HG02610 (cell line): ENCODE measurements at regions not wholly inside any gene's neighbourhood (a gene's known extent, or its start where the extent isn't known, plus 50 kb on each side); places are given as distances from the start of the nearest gene placed in this dataset.
"Not testable (repeated sequence)": the region's sequence is repeated elsewhere in the genome, so short reads cannot be mapped to it uniquely, and the experiment has no call there.

ENCODE experiments used
- ATAC-seq: cut with Tn5 transposase; IDR thresholded peaks from one replicate; pipeline ENCODE4 v1.9.1; 2021; ENCODE audit warnings: mild to moderate bottlenecking, moderate library complexity; ENCODE audit not compliant: unreplicated experiment

- ATAC-seq: not testable (repeated sequence)
These were observed 2829.6 kb downstream of the RPIA start for GRCh38 chr2:91520972-91521535.

- not testable (repeated sequence) for ATAC-seq
These were observed 2830.5 kb downstream of the RPIA start for GRCh38 chr2:91521944-91522343.

- ATAC-seq: not testable (repeated sequence)
These were observed 2831.4 kb downstream of the RPIA start for GRCh38 chr2:91522877-91523276.

DNA sequence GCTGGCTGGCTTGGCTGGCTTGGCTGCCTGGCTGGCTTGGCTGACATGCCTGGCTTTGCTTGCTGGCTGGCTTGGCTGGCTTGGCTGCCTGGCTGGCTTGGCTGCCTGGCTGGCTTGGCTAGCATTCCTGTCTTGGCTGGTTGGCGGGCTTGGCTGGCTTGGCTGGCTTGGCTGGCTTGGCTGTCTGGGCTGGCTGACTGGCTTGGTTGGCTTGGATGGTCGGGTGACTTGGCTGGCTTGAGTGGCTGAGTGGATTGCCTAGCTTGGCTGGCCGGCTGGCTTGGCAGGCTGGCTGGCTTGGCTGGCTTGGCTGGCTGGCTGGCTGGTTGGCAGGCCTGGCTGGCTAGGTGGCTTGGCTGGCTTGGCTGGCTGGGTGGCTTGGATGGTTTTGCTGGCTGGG is 2832.3 kb downstream of the RPIA start:
- ATAC-seq: not testable (repeated sequence)

DNA sequence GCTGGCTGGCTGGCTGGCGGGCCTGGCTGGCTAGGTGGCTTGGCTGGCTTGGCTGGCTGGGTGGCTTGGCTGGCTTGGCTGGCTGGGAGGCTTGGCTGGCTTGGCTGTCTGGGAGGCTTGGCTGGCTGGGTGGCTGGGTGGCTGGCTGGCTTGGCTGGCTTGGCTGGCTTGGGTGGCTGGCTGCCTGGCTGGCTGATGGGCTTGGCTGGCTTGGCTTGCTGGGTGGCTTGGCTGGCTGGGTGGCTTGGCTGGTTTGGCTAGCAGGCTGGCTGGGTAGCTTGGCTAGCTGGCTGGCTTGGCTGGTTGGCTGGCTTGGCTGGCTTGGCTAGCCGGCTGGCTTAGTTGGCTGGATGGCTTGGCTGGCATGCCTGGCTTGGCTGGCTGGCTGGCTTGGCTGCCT is 2834.1 kb downstream of the RPIA start:
- not testable (repeated sequence) for ATAC-seq

GRCh38 chr2:91526083-91526482 is 2834.6 kb downstream of the RPIA start:
- not testable (repeated sequence) for ATAC-seq

- ATAC-seq: not testable (repeated sequence)
These were observed 2835.6 kb downstream of the RPIA start for GRCh38 chr2:91527056-91527455.

DNA sequence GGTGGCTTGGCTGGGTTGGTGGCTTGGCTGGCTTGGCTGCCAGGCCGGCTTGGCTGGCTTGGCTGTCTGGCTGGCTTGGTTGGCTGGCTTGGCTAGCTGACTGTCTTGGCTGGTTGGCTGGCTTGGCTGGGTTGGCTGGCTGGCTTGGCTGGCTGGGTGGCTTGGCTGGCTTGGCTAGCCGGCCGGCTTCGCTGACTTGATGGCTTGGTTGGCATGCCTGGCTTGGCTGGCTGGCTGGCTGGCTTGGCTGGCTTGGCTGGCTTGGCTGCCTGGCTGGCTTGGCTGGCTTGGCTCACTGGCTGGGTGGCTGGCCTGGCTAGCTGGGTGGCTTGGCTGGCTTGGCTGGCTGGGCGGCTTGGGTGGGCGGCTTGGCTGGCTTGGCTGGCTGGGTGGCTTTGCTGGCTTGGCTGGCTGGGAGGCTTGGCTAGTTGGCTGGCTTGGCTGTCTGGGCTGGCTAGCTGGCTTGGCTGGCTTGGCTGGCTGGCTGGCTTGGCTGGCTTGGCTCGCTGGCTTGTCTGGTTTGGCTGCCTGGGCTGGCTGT is 2836.1 kb downstream of the RPIA start:
- not testable (repeated sequence) for ATAC-seq

- ATAC-seq: not testable (repeated sequence)
These were observed 2836.9 kb downstream of the RPIA start for GRCh38 chr2:91528361-91528760.

DNA sequence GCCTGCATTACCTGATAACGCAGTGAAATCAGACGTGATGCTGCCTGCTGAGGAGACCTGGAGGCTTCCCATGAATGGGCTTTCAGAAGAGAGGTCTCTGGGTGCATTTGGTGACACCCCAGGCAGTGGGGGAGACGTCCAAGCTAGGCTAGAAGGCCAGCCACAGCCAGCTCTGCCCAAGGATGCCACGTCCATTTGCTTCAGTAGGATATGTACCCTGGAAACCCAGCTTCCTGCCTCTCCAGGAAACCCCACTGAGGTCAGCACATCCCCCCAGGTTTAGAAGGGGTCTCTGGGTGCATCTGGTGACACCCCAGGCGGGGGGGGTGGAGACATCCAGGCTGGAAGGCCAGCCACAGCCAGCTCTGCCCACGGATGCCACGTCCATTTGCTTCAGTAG is 2844.6 kb downstream of the RPIA start:
- ATAC-seq: not testable (repeated sequence)

DNA sequence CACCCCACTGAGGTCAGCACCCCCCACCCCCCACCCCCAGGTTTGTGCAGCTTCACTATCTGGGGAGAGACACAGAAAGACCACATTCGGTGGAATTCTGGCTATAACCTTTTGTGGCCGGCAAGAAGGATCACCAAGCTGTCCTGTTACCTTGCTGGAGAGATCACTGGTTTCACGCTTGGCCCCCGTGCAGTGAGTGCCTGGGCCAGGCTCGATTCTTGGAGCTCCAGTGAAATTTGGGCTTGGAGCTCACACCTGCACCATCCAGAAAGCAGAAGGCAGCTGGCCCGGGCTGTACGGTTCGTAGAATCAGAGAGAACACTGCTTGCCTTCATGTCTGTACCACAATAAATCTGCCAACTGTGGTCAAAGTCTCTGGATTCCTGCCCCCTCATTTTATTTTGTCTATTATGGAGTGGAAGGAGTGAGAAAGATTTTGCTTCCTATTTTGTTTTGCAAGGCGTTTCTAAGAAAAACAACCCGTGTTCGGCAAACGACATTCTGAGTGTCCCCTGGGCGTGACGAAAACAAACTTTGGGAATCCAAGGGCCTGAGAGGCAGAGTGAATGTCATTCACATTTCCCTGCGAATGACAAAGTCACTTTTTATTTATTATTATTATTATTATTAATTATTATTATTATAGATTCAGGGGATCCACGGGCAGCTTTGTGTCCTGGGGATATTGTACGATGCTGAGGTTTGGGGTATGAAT is 2845.2 kb downstream of the RPIA start:
- not testable (repeated sequence) for ATAC-seq

DNA sequence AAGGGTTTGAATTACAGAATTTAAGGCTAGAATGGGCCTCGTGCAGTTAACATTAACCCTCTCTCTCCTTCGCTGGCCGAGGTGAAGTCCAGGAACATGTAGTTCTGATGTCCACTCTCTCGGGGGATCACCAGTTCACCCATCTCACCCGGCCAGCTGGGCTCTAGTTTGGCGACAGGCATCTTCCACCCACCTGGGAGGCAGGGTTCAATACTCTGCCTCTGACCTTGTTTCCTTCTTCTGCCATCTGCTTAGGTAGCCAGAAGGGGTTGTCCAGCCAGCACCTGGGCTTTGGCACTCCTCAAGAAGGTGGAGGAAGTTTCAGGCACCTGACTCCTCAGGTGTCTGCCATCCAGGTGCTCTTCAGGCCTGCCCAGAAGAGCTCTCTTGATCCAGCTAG is 2857.8 kb downstream of the RPIA start:
- not testable (repeated sequence) for ATAC-seq

DNA sequence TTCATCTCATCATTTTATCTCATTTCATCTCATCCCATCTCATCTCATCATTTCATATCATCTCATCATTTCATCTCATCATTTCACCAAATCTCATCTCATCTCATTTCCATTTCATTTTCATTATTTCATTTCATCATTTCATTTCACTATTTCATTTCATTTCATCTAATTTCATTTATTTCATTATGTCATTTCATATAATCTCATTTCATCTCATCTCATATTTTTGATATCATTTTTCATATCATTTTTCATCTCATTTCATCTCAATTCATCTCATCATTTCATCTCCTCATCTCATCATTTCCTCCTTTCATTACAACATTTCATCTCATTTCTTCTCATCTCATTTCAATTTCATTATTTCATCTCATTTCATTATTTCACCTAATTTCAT is 2866.8 kb downstream of the RPIA start:
- ATAC-seq: not testable (repeated sequence)

DNA sequence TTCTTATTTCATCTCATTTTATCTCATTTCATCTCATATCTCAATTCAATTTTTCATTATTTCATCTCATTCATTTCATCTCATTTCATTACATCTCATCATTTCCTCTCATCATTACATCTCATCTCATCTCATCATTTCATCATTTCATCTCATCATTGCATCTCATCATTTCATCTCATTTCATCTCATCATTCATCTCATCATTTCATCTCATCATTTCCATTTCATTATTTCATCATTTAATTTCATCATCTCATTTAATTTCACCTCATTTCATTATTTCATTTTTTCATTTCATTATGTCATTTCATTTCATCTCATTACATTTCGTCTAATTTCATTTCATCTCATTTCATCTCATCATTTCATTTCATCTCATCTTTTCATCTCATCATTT is 2867.8 kb downstream of the RPIA start:
- ATAC-seq: not testable (repeated sequence)

DNA sequence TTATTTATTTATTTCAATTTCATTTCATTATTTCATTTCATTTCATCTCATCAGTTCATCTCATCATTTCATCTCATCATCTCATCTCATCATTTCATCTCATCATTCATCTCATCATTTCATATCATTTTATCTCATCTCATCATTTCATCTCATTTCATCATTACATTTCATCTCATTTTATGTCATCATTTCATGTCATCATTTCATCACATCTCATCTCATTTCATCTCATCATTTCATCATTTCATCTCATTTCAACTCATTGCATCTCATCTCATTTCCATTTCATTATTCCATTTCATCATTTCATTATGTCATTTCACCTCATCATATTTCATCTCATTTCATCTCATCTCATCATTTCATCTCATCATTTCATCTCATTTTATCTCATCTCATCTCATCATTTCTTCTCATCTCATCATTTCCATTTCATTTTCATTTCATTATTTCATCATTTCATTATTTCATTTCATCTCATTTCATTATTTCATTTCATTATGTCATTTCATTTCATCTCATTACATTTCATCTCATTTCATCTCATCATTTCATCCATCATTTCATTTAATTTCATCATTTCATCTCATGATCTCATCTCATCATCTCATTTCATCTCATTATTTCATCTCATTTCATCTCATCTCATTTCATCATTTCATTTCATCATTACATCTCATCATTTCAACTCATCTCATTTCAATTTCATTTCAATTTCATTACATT is 2868.6 kb downstream of the RPIA start:
- ATAC-seq: not testable (repeated sequence)

DNA sequence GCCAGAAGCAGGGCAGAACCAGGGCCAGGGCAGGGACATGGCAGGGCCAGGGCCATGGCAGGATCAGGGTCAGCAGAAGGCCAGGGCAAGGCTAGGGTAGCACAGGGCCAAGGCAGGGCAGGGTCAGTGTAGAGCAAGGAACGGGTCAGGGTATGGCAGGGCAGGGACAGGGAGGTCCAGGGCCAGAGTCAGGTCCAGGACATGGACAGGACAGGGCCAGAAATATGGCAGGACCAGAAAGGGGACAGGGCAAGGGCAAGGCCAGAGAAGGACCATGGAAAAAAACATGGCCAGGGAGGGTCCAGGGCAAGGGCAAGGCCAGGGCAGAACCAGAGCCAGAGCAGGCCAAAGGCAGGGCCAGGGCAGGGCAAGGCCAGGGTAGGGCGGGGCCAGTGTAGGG is 2870.7 kb downstream of the RPIA start:
- not testable (repeated sequence) for ATAC-seq

DNA sequence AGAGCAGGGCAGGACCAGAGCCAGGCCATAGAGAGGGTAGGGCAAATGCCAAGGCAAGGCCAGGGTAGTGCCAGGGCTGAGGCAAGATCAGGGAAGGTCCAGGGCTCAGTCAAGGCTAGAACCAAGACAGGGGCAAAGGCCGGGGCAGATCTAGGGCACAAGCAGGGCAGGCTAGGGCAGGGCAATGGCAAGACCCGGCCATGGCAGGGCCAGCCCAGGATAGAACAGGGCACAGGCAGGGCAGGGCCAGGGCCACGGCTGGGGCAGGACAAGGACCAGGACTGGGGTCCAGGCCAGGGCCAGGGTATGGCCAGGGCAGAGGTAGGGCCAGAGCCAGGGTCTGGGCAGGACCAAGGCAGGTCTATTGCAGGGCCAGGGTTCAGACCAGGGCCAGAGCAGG is 2873.2 kb downstream of the RPIA start:
- ATAC-seq: not testable (repeated sequence)

GRCh38 chr2:91565689-91566430 is 2874.4 kb downstream of the RPIA start:
- not testable (repeated sequence) for ATAC-seq

GRCh38 chr2:91566611-91567010 is 2875.1 kb downstream of the RPIA start:
- ATAC-seq: not testable (repeated sequence)

GRCh38 chr2:91567546-91568335 is 2876.3 kb downstream of the RPIA start:
- not testable (repeated sequence) for ATAC-seq
